HCT116 (cell line): ENCODE measurements at regions not wholly inside any gene's neighbourhood (a gene's known extent, or its start where the extent isn't known, plus 50 kb on each side); places are given as distances from the start of the nearest gene placed in this dataset.

Source experiments
- ATAC-seq: fragments of 200-7000 bp; cut with Tn5 transposase; 2 replicates; pipeline ENCODE4 v1.9.1; 2020; ENCODE audit warnings: mild to moderate bottlenecking, moderate library complexity
- BruUV-seq: library from RNA; stranded (reverse); fragments of 400-500 nt; replicated peaks from 2 replicates; lab custom pipeline; 2021; lab: Mats Ljungman, UMichigan
- CTCF ChIA-PET: fragments of 300-600 bp; sonication (Branson Sonifier 250); formaldehyde crosslinking; loops from one replicate; lab custom pipeline; 2021; ENCODE audit warnings: antibody characterized with exemption; lab: Charles Lee
- POLR2A ChIA-PET: fragments of 300-600, 350-600 bp; sonication (Branson Sonifier 250); formaldehyde crosslinking; loops from one replicate; lab custom pipeline; 2021; ENCODE audit warnings: antibody characterized with exemption; lab: Charles Lee
- RAD21 ChIA-PET, 2 experiments: fragments of 300-600 bp; sonication (Branson Sonifier 250); formaldehyde crosslinking; loops; one replicate each; lab custom pipeline; 2023; ENCODE audit warnings: low total read pairs in 2 of 2; ENCODE audit not compliant: uncharacterized antibody in 2 of 2, unreplicated experiment in 2 of 2, low non-redundant PET in 1 of 2; lab: Charles Lee
- DNase-seq: peaks from one replicate; pipeline ENCODE4 v3.0.0-alpha.2; 2010; ENCODE audit warnings: low read depth, low spot score
- H2AFZ ChIP-seq: fragments of 200-600 bp; shearing (Covaris generic), sonication (generic); 2 replicates; pipeline ENCODE4 v1.6.1; 2017; ENCODE audit warnings: low read depth, mixed run types, mixed read lengths, antibody characterized with exemption, low read length; ENCODE audit not compliant: poor library complexity, severe bottlenecking
- H3K27ac ChIP-seq: 2 replicates; pipeline ENCODE4 v1.5.1; 2012; ENCODE audit warnings: low read depth, low read length
- H3K27me3 ChIP-seq: fragments of 200-600 bp; sonication (generic); 2 replicates; pipeline ENCODE4 v1.6.1; 2016; ENCODE audit warnings: mixed run types, low read length, mixed read lengths; ENCODE audit not compliant: insufficient read depth
- H3K36me3 ChIP-seq, 2 experiments: fragments of 200-500 bp in 1 of 2; fragments of 200-600 bp in 1 of 2; sonication (Bioruptor generic) in 1 of 2; sonication (generic) in 1 of 2; 2 replicates each; pipeline versions ENCODE4 v1.5.1 to v1.6.1; 2014 to 2016; ENCODE audit warnings: low read length in 2 of 2, inconsistent platforms in 1 of 2, mixed read lengths in 1 of 2, mixed run types in 1 of 2; ENCODE audit not compliant: insufficient read depth in 2 of 2, control insufficient read depth in 1 of 2
- H3K4me1 ChIP-seq, 2 experiments: fragments of 200-600 bp in 1 of 2; sonication (generic) in 1 of 2; 2 replicates each; pipeline versions ENCODE4 v1.5.1 to v1.6.1; 2012 to 2017; ENCODE audit warnings: low read length in 2 of 2, inconsistent platforms in 1 of 2, mild to moderate bottlenecking in 1 of 2, mixed read lengths in 1 of 2, mixed run types in 1 of 2, moderate library complexity in 1 of 2; ENCODE audit not compliant: insufficient read depth in 2 of 2, control insufficient read depth in 1 of 2
- H3K4me2 ChIP-seq: fragments of 200-600 bp; sonication (generic); 2 replicates; pipeline ENCODE4 v1.6.1; 2017; ENCODE audit warnings: mixed run types, low read length, mixed read lengths
- H3K4me3 ChIP-seq, 2 experiments: fragments of 200-600 bp in 1 of 2; sonication (generic) in 1 of 2; replicated peaks in 1 of 2; 2 replicates each; pipeline ENCODE4 v1.5.1; 2011 to 2016; ENCODE audit warnings: low read length in 2 of 2, control low read depth in 1 of 2, low read depth in 1 of 2, mild to moderate bottlenecking in 1 of 2, mixed read lengths in 1 of 2, mixed run types in 1 of 2
- H3K79me2 ChIP-seq: fragments of 200-600 bp; sonication (generic); 2 replicates; pipeline ENCODE4 v1.6.1; 2017; ENCODE audit warnings: mild to moderate bottlenecking, mixed run types, low read length, moderate library complexity, mixed read lengths; ENCODE audit not compliant: insufficient read depth
- H3K9ac ChIP-seq: fragments of 200-600 bp; sonication (generic); 2 replicates; pipeline ENCODE4 v1.6.1; 2016; ENCODE audit warnings: low read length, mixed read lengths
- H3K9me2 ChIP-seq: fragments of 200-600 bp; sonication (generic), shearing (Covaris generic); 2 replicates; pipeline ENCODE4 v1.6.1; 2017; ENCODE audit warnings: mixed run types, mild to moderate bottlenecking, moderate library complexity; ENCODE audit not compliant: insufficient read depth
- H3K9me3 ChIP-seq, 2 experiments: fragments of 200-500 bp in 1 of 2; fragments of 200-600 bp in 1 of 2; sonication (Bioruptor generic) in 1 of 2; sonication (generic) in 1 of 2; 2 replicates each; pipeline ENCODE4 v1.6.1; 2014 to 2017; ENCODE audit warnings: low read length in 2 of 2, mixed read lengths in 2 of 2, inconsistent platforms in 1 of 2, low read depth in 1 of 2, mild to moderate bottlenecking in 1 of 2, mixed run types in 1 of 2, moderate library complexity in 1 of 2; ENCODE audit not compliant: control insufficient read depth in 1 of 2, insufficient read depth in 1 of 2
- H4K20me1 ChIP-seq: fragments of 200-600 bp; sonication (generic), shearing (Covaris generic); 2 replicates; pipeline ENCODE4 v1.6.1; 2017; ENCODE audit warnings: mixed run types, mild to moderate bottlenecking, moderate library complexity; ENCODE audit not compliant: insufficient read depth
- ATF3 ChIP-seq: IDR thresholded peaks from 2 replicates; pipeline ENCODE4 v1.6.1; 2012
- CBX3 ChIP-seq: IDR thresholded peaks from 2 replicates; pipeline ENCODE4 v1.6.1; 2012; ENCODE audit warnings: low read depth
- CEBPB ChIP-seq: IDR thresholded peaks from 2 replicates; pipeline ENCODE4 v1.6.1; 2012; ENCODE audit warnings: low read depth
- EGR1 ChIP-seq: IDR thresholded peaks from 2 replicates; pipeline ENCODE4 v1.6.1; 2012; ENCODE audit warnings: low read depth
- EZH2phosphoT487 ChIP-seq: fragments of 200-600 bp; IDR thresholded peaks from 2 replicates; pipeline ENCODE4 v1.6.1; 2018; ENCODE audit warnings: antibody characterized with exemption, borderline replicate concordance
- FOSL1 ChIP-seq: IDR thresholded peaks from 2 replicates; pipeline ENCODE4 v1.6.1; 2012; ENCODE audit warnings: low read depth
- JUND ChIP-seq: IDR thresholded peaks from 2 replicates; pipeline ENCODE4 v1.6.1; 2012
- MAX ChIP-seq: IDR thresholded peaks from 2 replicates; pipeline ENCODE4 v1.6.1; 2012
- POLR2AphosphoS5 ChIP-seq: IDR thresholded peaks from 2 replicates; pipeline ENCODE4 v1.6.1; 2011; ENCODE audit warnings: mild to moderate bottlenecking, low read depth, low read length, moderate library complexity
- REST ChIP-seq: IDR thresholded peaks from 2 replicates; pipeline ENCODE4 v1.6.1; 2012; ENCODE audit warnings: low read depth
- SIN3A ChIP-seq: IDR thresholded peaks from 2 replicates; pipeline ENCODE4 v1.6.1; 2012; ENCODE audit warnings: low read depth
- SP1 ChIP-seq: IDR thresholded peaks from 2 replicates; pipeline ENCODE4 v1.6.1; 2012; ENCODE audit warnings: low read depth
- SRF ChIP-seq: IDR thresholded peaks from 2 replicates; pipeline ENCODE4 v1.6.1; 2012; ENCODE audit warnings: low read depth
- TCF7L2 ChIP-seq: IDR thresholded peaks from 2 replicates; pipeline ENCODE4 v1.7.0; 2011; ENCODE audit warnings: borderline replicate concordance, inconsistent platforms; ENCODE audit not compliant: insufficient read depth, insufficient read length; ENCODE audit errors: extremely low read depth
- YY1 ChIP-seq: IDR thresholded peaks from 2 replicates; pipeline ENCODE4 v1.6.1; 2011; ENCODE audit warnings: low read length, low read depth, moderate library complexity, mild to moderate bottlenecking; ENCODE audit not compliant: insufficient replicate concordance; ENCODE audit errors: extremely low read depth
- ZFX ChIP-seq: fragments of 450-650 bp; IDR thresholded peaks from 2 replicates; pipeline ENCODE4 v1.6.1; 2017
- ZNF274 ChIP-seq: fragments of 200-500 bp; sonication (Bioruptor generic); IDR thresholded peaks from 2 replicates; pipeline ENCODE4 v1.6.1; 2014; ENCODE audit warnings: mild to moderate bottlenecking, low read depth, low read length, inconsistent platforms
- intact Hi-C: fragments of 100-400 bp; cut with micrococcal nuclease; formaldehyde crosslinking; loops from 2 replicates; pipeline ENCODE4 v1.10.0; 2022
- TF ChIP-seq, protein P1 (sequence below): IDR thresholded peaks from 2 replicates; pipeline ENCODE4 v1.6.1; 2011; ENCODE audit warnings: mild to moderate bottlenecking, low read length, moderate library complexity; ENCODE audit not compliant: insufficient replicate concordance; ENCODE audit errors: extremely low read depth
- TF ChIP-seq, protein P2 (sequence below), 3 experiments: fragments of 200-600 bp in 1 of 3; sonication (generic) in 1 of 3; IDR thresholded peaks in 2 of 3; conservative IDR thresholded peaks in 1 of 3; 2 replicates each; pipeline ENCODE4 v1.5.1; 2012 to 2017; ENCODE audit warnings: low read depth in 2 of 3, low read length in 2 of 3, antibody characterized with exemption in 1 of 3, borderline replicate concordance in 1 of 3, control low read depth in 1 of 3, mild to moderate bottlenecking in 1 of 3, mixed read lengths in 1 of 3, mixed run types in 1 of 3, moderate library complexity in 1 of 3; ENCODE audit not compliant: insufficient read depth in 1 of 3

DNA sequence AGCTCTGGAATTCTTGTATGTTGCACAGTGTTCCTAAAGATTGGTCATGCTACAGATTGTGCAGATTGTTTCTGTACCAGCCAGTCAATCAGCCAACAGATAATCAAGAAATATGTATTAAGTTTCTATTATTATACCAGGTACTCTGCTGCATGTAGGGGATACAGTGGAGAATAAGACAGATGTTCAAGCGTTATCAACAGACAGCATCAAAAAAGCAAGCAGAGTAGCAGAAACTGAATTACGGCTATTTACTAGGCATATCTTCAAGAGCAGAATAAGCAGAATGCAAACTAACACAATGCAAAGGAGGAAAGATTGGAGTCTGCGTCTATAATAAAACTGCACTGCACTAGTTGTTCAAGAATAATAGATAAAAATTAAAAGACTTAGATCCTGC is 278.6 kb downstream of the ETS1 start:
- Histone ChIP-seq H3K27ac (no peak overlapping the region), H3K9me3 (no peaks in the 10 kb centered on the region), H3K9me2 (no peaks in the 10 kb centered on the region), H3K4me2 (no peak overlapping the region), H3K27me3 (peaks cover 45% of the 10 kb centered on the region; the same call in 1 of the 2 replicates), H3K79me2 (no peaks in the 10 kb centered on the region), H3K4me3 (no peak overlapping the region), H4K20me1 (no peaks in the 10 kb centered on the region), H3K36me3 (no peaks in the 10 kb centered on the region), H3K9ac (no peak overlapping the region), H2AFZ (no peak overlapping the region), H3K4me1 (no peaks in the 10 kb centered on the region)
- RAD21 ChIA-PET: no interaction called here
- intact Hi-C loops: no loop called here
- CTCF ChIA-PET: interaction anchor here (1.0 kb wide), 1 partner anchor 14 kb away, joined by 4 read pairs; no protein-coding TSS in a partner anchor
- POLR2A ChIA-PET: no interaction called here
- TF ChIP-seq EZH2phosphoT487: no peak
- TF ChIP-seq MAX: no peak
- TF ChIP-seq ATF3: no peak
- TF ChIP-seq REST: no peak
- TF ChIP-seq YY1: no peak
- TF ChIP-seq JUND: no peak
- TF ChIP-seq EGR1: no peak
- TF ChIP-seq ZNF274: no peak
- no peak for TF ChIP-seq ZFX
- TF ChIP-seq POLR2AphosphoS5: no peak
- TF ChIP-seq SRF: no peak
- TF ChIP-seq TCF7L2: no peak
- TF ChIP-seq CBX3: no peak
- no peak for TF ChIP-seq CEBPB
- TF ChIP-seq, protein P1, sequence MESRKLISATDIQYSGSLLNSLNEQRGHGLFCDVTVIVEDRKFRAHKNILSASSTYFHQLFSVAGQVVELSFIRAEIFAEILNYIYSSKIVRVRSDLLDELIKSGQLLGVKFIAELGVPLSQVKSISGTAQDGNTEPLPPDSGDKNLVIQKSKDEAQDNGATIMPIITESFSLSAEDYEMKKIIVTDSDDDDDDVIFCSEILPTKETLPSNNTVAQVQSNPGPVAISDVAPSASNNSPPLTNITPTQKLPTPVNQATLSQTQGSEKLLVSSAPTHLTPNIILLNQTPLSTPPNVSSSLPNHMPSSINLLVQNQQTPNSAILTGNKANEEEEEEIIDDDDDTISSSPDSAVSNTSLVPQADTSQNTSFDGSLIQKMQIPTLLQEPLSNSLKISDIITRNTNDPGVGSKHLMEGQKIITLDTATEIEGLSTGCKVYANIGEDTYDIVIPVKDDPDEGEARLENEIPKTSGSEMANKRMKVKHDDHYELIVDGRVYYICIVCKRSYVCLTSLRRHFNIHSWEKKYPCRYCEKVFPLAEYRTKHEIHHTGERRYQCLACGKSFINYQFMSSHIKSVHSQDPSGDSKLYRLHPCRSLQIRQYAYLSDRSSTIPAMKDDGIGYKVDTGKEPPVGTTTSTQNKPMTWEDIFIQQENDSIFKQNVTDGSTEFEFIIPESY: no peak
- no peak for TF ChIP-seq SP1
- TF ChIP-seq FOSL1: no peak
- TF ChIP-seq, protein P2, sequence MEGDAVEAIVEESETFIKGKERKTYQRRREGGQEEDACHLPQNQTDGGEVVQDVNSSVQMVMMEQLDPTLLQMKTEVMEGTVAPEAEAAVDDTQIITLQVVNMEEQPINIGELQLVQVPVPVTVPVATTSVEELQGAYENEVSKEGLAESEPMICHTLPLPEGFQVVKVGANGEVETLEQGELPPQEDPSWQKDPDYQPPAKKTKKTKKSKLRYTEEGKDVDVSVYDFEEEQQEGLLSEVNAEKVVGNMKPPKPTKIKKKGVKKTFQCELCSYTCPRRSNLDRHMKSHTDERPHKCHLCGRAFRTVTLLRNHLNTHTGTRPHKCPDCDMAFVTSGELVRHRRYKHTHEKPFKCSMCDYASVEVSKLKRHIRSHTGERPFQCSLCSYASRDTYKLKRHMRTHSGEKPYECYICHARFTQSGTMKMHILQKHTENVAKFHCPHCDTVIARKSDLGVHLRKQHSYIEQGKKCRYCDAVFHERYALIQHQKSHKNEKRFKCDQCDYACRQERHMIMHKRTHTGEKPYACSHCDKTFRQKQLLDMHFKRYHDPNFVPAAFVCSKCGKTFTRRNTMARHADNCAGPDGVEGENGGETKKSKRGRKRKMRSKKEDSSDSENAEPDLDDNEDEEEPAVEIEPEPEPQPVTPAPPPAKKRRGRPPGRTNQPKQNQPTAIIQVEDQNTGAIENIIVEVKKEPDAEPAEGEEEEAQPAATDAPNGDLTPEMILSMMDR (IDR thresholded peaks at IDR 0.05 in 2 of 3, conservative IDR thresholded peaks at IDR 0.05 in 1 of 3; ENCODE audit: borderline replicate concordance in 1 of 3, insufficient read depth in 1 of 3, low read depth in 2 of 3, low read length in 2 of 3): no peak
- no peak for TF ChIP-seq SIN3A
- ATAC-seq (no peak), DNase-seq (no peak)
- no TSS peak for BruUV-seq
